Endothelial cell of umbilical vein (primary cell): ENCODE measurements at regions not wholly inside any gene's neighbourhood (a gene's known extent, or its start where the extent isn't known, plus 50 kb on each side); places are given as distances from the start of the nearest gene placed in this dataset.

ENCODE experiments used
- BruUV-seq: library from RNA; stranded (reverse); fragments of 400-500 nt; replicated peaks from 2 replicates; lab custom pipeline; 2021; lab: Mats Ljungman, UMichigan
- CTCF ChIA-PET: fragments of 300-600, 350-600 bp; sonication (Branson Sonifier 250); formaldehyde crosslinking; loops from one replicate; lab custom pipeline; 2021; ENCODE audit warnings: antibody characterized with exemption, inconsistent platforms; lab: Charles Lee
- POLR2A ChIA-PET: fragments of 300-600, 350-600 bp; sonication (Branson Sonifier 250); formaldehyde crosslinking; loops from one replicate; lab custom pipeline; 2021; ENCODE audit warnings: antibody characterized with exemption, inconsistent platforms; lab: Charles Lee
- DNase-seq: peaks from one replicate; pipeline ENCODE4 v3.0.0-alpha.2; 2011; ENCODE audit warnings: low read depth, low spot score
- FAIRE-seq: peaks from 2 replicates; lab custom pipeline; 2011; peaks lifted over from hg19 to GRCh38; lab: Jason Lieb, UNC
- H2AFZ ChIP-seq: 2 replicates; pipeline ENCODE4 v1.6.0; 2012; ENCODE audit warnings: low read depth, low read length, control low read depth, inconsistent platforms
- H3K27ac ChIP-seq: 2 replicates; pipeline ENCODE4 v1.5.1; 2011; ENCODE audit warnings: low read depth, mild to moderate bottlenecking, control low read depth, low read length, moderate library complexity; ENCODE audit not compliant: insufficient read depth
- H3K27me3 ChIP-seq, 2 experiments: 2 replicates each; pipeline versions ENCODE4 v1.6.0 to v1.6.1; 2011; ENCODE audit warnings: low read length in 2 of 2, mixed read lengths in 1 of 2; ENCODE audit not compliant: control insufficient read depth in 2 of 2, insufficient read depth in 2 of 2
- H3K36me3 ChIP-seq, 2 experiments: 2 replicates in 1 of 2; 3 replicates in 1 of 2; pipeline ENCODE4 v1.5.1; 2011; ENCODE audit warnings: low read length in 2 of 2, mild to moderate bottlenecking in 1 of 2, moderate library complexity in 1 of 2; ENCODE audit not compliant: control insufficient read depth in 2 of 2, insufficient read depth in 2 of 2; ENCODE audit errors: extremely low read depth in 1 of 2
- H3K4me1 ChIP-seq: 3 replicates; pipeline ENCODE4 v1.5.1; 2011; ENCODE audit warnings: mild to moderate bottlenecking, low read length; ENCODE audit not compliant: control insufficient read depth, insufficient read depth; ENCODE audit errors: extremely low read depth
- H3K4me2 ChIP-seq: 2 replicates; pipeline ENCODE4 v1.6.1; 2011; ENCODE audit warnings: low read length, control low read depth, mixed read lengths; ENCODE audit not compliant: insufficient read depth
- H3K4me3 ChIP-seq, 3 experiments: fragments of 200-600 bp in 1 of 3; sonication (generic), shearing (Covaris generic) in 1 of 3; replicated peaks in 1 of 3; 2 replicates each; pipeline ENCODE4 v1.5.1; 2011 to 2016; ENCODE audit warnings: control low read depth in 3 of 3, low read length in 3 of 3, mild to moderate bottlenecking in 2 of 3, inconsistent platforms in 1 of 3, low read depth in 1 of 3, moderate library complexity in 1 of 3; ENCODE audit not compliant: insufficient read depth in 1 of 3
- H3K79me2 ChIP-seq: 2 replicates; pipeline ENCODE4 v1.6.0; 2012; ENCODE audit warnings: low read length, inconsistent platforms; ENCODE audit not compliant: control insufficient read depth, insufficient read depth
- H3K9ac ChIP-seq: replicated peaks from 2 replicates; pipeline ENCODE3; 2011; ENCODE audit warnings: low read length, control low read depth; ENCODE audit not compliant: insufficient read depth; ENCODE audit errors: extremely low read depth
- H3K9me1 ChIP-seq: replicated peaks from 3 replicates; pipeline ENCODE4 v1.6.0; 2011; ENCODE audit warnings: mild to moderate bottlenecking, low read length; ENCODE audit not compliant: control insufficient read depth, insufficient read depth; ENCODE audit errors: extremely low read depth
- H3K9me3 ChIP-seq: replicated peaks from 2 replicates; pipeline ENCODE4 v1.5.1; 2012; ENCODE audit warnings: low read length, inconsistent platforms; ENCODE audit not compliant: control insufficient read depth, insufficient read depth
- H4K20me1 ChIP-seq: replicated peaks from 2 replicates; pipeline ENCODE3; 2011; ENCODE audit warnings: mild to moderate bottlenecking, low read length; ENCODE audit not compliant: control insufficient read depth, insufficient read depth; ENCODE audit errors: extremely low read depth
- EZH2 ChIP-seq: IDR thresholded peaks from 2 replicates; pipeline ENCODE4 v1.6.1; 2012; ENCODE audit warnings: borderline replicate concordance, low read depth, mild to moderate bottlenecking, moderate library complexity, low read length, inconsistent platforms; ENCODE audit not compliant: severe bottlenecking
- FOS ChIP-seq: IDR thresholded peaks from 2 replicates; pipeline ENCODE4 v1.6.1; 2011; ENCODE audit warnings: mild to moderate bottlenecking, low read length, moderate library complexity, borderline replicate concordance; ENCODE audit not compliant: insufficient read depth
- GATA2 ChIP-seq: IDR thresholded peaks from 2 replicates; pipeline ENCODE4 v1.7.0; 2011; ENCODE audit warnings: low read depth, mild to moderate bottlenecking, moderate library complexity, mixed read lengths, low read length; ENCODE audit not compliant: insufficient read length, insufficient read depth
- JUN ChIP-seq: IDR thresholded peaks from 2 replicates; pipeline ENCODE4 v1.6.1; 2011; ENCODE audit warnings: borderline replicate concordance, low read depth; ENCODE audit not compliant: insufficient read length, insufficient read depth
- MYC ChIP-seq: IDR thresholded peaks from one replicate; pipeline ENCODE4 v1.6.1; 2011; ENCODE audit warnings: mild to moderate bottlenecking, low read depth, low read length
- POLR2A ChIP-seq: IDR thresholded peaks from 2 replicates; pipeline ENCODE4 v1.6.1; 2012; ENCODE audit warnings: low read depth, mild to moderate bottlenecking, control low read depth, low read length
- POLR2AphosphoS5 ChIP-seq: IDR thresholded peaks from 2 replicates; pipeline ENCODE4 v1.6.1; 2012; ENCODE audit warnings: low read depth, mild to moderate bottlenecking, control low read depth, low read length, moderate library complexity; ENCODE audit not compliant: insufficient read depth
- dilution Hi-C: fragments of 300-500 bp; cut with MboI; formaldehyde crosslinking; loops from one replicate; pipeline ENCODE4 v1.15.0; 2019; ENCODE audit warnings: low sequenced_read_pairs; ENCODE audit not compliant: extremely low pct_ligation_motif_present
- intact Hi-C: fragments of 100-400 bp; cut with micrococcal nuclease; formaldehyde crosslinking; loops from one replicate; pipeline ENCODE4 v1.10.0; 2022
- TF ChIP-seq, protein P1 (sequence below): IDR thresholded peaks from 2 replicates; pipeline ENCODE4 v1.6.1; 2011; ENCODE audit not compliant: insufficient read depth, insufficient read length
- TF ChIP-seq, protein P2 (sequence below), 2 donors: IDR thresholded peaks; 1 replicate in 1 of 2; 2 replicates in 1 of 2; pipeline ENCODE4 v1.5.1; 2011; ENCODE audit warnings: low read length in 2 of 2, mild to moderate bottlenecking in 2 of 2, moderate library complexity in 2 of 2, control low read depth in 1 of 2, inconsistent platforms in 1 of 2, low read depth in 1 of 2; ENCODE audit not compliant: insufficient read depth in 1 of 2; ENCODE audit errors: extremely low read depth in 1 of 2

DNA sequence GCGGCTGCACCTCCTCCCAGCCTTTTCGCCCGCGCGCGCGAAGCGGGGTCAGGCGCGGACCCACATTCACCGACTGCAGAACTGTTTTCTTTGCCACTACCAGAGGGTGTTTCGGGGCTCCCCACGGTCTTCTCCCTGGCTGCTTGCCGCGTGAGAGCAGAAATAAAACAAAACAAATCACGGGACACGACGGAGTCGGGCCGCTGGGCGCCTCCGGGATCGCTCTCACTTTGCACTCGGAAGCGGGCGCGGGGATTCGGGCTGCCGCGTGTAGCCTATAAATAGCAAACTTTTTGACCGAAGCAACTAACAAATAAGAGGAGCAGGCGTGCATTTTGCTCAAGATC is 412.3 kb upstream of the ESRRG start:
- no peaks in the 10 kb centered on the region for H3K79me2 ChIP-seq
- no peaks in the 10 kb centered on the region for H3K9me3 ChIP-seq
- dilution Hi-C loops, result no loop called here
- peak overlapping the region in 2 of 3 experiments; percentile 9 to 28 for H3K4me3 ChIP-seq
- no peak for TF ChIP-seq MYC
- no peak for TF ChIP-seq POLR2A
- no peak for TF ChIP-seq POLR2AphosphoS5
- TF ChIP-seq, protein P1, sequence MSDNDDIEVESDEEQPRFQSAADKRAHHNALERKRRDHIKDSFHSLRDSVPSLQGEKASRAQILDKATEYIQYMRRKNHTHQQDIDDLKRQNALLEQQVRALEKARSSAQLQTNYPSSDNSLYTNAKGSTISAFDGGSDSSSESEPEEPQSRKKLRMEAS, result no peak
- no peak overlapping the region for H3K27ac ChIP-seq
- POLR2A ChIA-PET, result no interaction called here
- H2AFZ ChIP-seq, result peak overlapping the region; percentile 58
- H4K20me1 ChIP-seq, result no peaks in the 10 kb centered on the region
- H3K9me1 ChIP-seq, result no peaks in the 10 kb centered on the region
- no peaks in the 10 kb centered on the region for H3K4me1 ChIP-seq
- intact Hi-C loops, result loop anchor here (10.0 kb wide), 1 partner anchor 529 kb away; no protein-coding TSS in a partner anchor
- DNase-seq (no peak), FAIRE-seq (no peak)
- peak overlapping the region; percentile 36 for H3K4me2 ChIP-seq
- BruUV-seq, result no TSS peak
- H3K27me3 ChIP-seq, result peaks cover 51 to 74% of the 10 kb centered on the region in 2 experiments
- CTCF ChIA-PET, result interaction anchor here (0.7 kb wide), 1 partner anchor 31 kb away, joined by 3 read pairs; no protein-coding TSS in a partner anchor
- no peaks in the 10 kb centered on the region for H3K36me3 ChIP-seq
- H3K9ac ChIP-seq, result no peak overlapping the region

DNA sequence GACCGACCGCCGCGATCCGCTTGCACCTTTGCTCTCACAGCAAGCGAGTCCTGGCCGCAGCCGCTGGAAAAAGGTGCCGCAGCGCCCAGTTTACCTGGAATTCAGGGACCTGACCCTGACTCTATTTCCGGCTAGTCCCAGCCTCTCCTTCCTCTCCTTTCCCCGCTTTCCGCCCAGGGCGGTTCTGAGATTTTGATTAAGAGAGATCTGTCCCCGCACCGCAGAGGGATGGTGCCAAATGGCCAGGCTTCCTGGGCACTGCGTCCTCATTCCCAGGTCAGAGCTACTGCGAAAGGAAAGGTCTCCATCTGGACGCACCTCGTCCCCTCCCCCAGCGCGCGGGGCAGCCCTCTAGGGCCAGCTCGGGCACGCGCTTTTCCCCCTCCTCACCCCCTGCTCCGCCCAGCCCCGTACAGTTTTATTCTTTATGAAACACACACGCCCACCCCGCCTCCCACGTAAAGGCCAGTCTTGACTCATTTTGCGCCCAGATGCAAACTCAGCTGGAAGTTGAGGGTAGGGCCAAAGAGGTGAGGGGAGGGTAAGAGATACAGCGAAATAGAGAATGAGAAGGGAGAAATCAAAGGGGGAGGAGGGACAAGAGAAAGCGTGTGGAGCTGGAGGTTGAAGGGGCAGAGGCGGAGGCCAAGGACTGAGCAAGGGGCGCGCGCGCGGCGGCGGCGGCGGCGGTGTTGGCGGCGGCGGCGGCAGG is 411.8 kb upstream of the ESRRG start:
- Histone ChIP-seq H3K9ac (no peak overlapping the region), H3K27ac (no peak overlapping the region), H3K9me3 (no peaks in the 10 kb centered on the region), H3K4me1 (no peaks in the 10 kb centered on the region), H3K9me1 (no peaks in the 10 kb centered on the region), H3K4me3 (peak overlapping the region in 1 of 3 experiments; percentile 9), H3K36me3 (no peaks in the 10 kb centered on the region), H3K79me2 (no peaks in the 10 kb centered on the region), H2AFZ (no peak overlapping the region), H3K27me3 (peaks cover 47 to 69% of the 10 kb centered on the region in 2 experiments), H4K20me1 (no peaks in the 10 kb centered on the region), H3K4me2 (no peak overlapping the region)
- ChIA-PET CTCF (interaction anchor here (0.7 kb wide), 1 partner anchor 31 kb away, joined by 3 read pairs; no protein-coding TSS in a partner anchor), POLR2A (no interaction called here)
- FAIRE-seq (no peak), DNase-seq (no peak)
- intact Hi-C loops, result loop anchor here (10.0 kb wide), 1 partner anchor 530 kb away; no protein-coding TSS in a partner anchor
- BruUV-seq, result no TSS peak
- dilution Hi-C loops, result no loop called here
- no peak for TF ChIP-seq MYC
- no peak for TF ChIP-seq GATA2
- no peak for TF ChIP-seq EZH2
- TF ChIP-seq JUN, result no peak
- TF ChIP-seq, protein P1, result no peak
- TF ChIP-seq FOS, result no peak
- no peak for TF ChIP-seq POLR2AphosphoS5
- TF ChIP-seq, protein P2, sequence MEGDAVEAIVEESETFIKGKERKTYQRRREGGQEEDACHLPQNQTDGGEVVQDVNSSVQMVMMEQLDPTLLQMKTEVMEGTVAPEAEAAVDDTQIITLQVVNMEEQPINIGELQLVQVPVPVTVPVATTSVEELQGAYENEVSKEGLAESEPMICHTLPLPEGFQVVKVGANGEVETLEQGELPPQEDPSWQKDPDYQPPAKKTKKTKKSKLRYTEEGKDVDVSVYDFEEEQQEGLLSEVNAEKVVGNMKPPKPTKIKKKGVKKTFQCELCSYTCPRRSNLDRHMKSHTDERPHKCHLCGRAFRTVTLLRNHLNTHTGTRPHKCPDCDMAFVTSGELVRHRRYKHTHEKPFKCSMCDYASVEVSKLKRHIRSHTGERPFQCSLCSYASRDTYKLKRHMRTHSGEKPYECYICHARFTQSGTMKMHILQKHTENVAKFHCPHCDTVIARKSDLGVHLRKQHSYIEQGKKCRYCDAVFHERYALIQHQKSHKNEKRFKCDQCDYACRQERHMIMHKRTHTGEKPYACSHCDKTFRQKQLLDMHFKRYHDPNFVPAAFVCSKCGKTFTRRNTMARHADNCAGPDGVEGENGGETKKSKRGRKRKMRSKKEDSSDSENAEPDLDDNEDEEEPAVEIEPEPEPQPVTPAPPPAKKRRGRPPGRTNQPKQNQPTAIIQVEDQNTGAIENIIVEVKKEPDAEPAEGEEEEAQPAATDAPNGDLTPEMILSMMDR (IDR thresholded peaks at IDR 0.05; ENCODE audit: extremely low read depth in 1 of 2, insufficient read depth in 1 of 2, low read depth in 1 of 2, low read length in 2 of 2), result no peak
- no peak for TF ChIP-seq POLR2A
